NCI-H1417 treated with DMSO at 0.1 percent for 48 hours (cell line): ENCODE measurements at regions not wholly inside any gene's neighbourhood (a gene's known extent, or its start where the extent isn't known, plus 50 kb on each side); places are given as distances from the start of the nearest gene placed in this dataset.

Experiments
- DNase-seq: peaks from one replicate; lab custom pipeline; 2025; lab: John Stamatoyannopoulos, UW

GRCh38 chr12:67909681-67910080 is 79.6 kb upstream of the IFNG-AS1 start:
- DNase-seq: no peak

DNA sequence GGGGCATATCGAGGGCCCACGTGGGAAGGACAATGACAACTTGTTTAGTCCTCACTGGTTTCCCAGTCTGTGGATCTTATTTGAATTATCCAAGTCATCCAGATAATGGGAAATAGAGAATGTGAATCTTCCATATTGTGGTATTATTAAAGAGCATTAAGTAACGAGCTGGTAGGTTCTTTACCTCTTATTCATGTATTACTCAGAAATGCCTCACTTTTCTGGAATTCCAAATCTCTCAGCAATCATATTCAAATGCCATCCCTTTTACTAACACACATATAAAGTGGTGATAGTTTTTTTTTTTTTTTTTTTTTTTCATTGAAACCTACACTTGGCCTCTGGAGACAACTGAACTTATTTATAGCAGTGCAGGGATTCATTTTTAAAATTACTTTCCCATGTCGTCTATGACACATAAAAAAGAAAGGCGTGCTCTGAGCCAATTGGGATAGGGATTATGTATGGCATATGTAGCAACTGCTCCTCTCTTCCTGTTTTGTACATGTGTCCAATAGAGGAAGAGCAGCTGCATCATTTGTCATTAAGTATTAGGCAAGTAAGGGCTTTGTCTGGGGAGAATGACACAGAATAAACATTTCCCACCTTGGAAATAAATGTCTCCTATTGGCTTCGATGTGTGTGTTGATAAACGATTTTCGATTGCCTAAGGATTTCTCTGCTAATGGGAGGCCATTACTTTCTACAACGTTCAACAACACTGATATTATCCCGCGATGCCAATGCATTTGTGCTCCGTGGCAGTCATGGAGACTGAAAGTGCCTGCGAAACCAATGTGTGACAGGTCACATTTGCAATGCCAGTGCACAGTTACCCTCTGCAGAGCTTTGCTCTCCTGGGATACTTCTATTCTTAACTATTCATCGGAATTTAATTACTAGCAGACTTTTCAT is 78.6 kb upstream of the IFNG-AS1 start:
- no peak for DNase-seq

GRCh38 chr12:67911275-67911600 is 78.0 kb upstream of the IFNG-AS1 start:
- no peak for DNase-seq

GRCh38 chr12:67911789-67912188 is 77.5 kb upstream of the IFNG-AS1 start:
- no peak for DNase-seq

- DNase-seq: no peak
Observed at GRCh38 chr12:67915335-67915851, 73.9 kb upstream of the IFNG-AS1 start.

- no peak for DNase-seq
Observed at GRCh38 chr12:67916266-67916970, 72.8 kb upstream of the IFNG-AS1 start.

DNA sequence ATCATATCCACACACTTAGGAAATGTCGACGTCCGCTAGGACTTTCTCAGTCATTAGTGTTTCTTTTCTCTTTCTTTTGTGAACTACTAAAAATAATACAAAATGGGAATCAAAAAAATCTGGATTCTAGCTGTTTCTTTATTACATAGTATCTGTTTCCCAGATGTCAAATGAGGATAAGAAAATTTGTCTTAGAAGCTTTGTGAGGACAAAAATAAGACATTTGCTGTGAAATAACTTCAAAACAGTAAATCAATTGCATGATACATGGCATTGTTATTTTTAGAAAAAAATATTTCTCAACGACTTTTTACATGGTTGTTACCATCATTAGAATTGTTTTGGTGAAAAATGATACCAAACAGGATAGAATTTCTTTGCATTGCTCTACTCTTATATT is 71.4 kb upstream of the IFNG-AS1 start:
- DNase-seq: no peak

DNA sequence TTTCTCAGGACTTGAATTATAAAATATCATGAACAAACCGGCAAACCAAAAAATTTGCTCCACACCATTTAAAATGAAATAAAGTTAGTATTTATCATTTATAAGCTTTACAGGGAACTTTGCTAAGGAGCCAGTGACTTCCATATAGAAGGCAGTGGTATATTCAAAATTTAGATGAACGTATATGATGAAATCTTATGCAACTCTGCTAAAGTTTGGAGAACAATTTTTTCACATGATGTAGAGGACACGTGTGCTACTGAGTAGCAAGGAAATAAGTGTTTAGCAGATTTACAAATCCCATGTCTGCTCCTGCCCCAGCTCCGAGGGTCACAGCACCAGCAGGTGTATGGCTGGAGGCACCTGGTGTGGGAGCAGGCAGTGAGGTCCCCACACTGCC is 70.8 kb upstream of the IFNG-AS1 start:
- DNase-seq: no peak

DNA sequence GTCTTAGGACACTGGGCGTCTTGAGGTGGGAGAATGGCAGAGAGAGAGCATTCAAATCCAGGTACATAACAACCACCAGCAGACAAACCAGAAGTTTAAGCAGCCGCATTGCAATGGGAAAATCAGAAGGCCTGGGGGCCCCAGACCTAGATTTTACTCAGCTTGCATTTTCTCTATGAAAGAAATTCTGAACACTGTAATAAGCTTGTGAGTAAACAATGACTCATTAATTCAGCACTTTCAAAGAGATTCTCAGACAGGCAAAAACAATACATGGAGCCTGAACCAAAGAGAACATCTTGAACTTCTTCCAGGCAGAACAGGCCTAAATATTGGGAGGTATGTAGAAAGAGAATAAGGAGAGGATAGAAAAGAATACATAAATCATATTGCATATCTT is 69.8 kb upstream of the IFNG-AS1 start:
- DNase-seq: no peak

DNA sequence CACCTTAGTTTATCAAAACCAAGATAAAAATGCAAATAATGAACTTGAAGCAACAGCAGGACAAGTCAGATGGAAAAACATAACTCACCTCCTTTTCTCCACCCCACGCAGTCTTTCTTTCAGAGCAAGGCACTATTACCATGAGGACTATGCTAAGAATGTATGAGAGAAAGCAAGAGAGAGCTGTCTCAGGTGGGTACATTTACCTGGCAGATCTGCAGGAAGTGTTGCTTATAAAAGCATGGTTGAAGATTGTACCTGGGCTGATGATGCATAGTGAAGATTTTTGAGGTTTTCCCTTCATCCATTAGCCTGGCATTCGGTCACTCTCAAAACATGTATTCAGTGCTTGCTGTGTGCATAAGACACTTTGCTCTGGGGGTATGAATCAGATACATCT is 68.8 kb upstream of the IFNG-AS1 start:
- DNase-seq: no peak

GRCh38 chr12:67921286-67921685 is 68.0 kb upstream of the IFNG-AS1 start:
- no peak for DNase-seq

- no peak for DNase-seq
Observed at GRCh38 chr12:67922245-67922644, 67.0 kb upstream of the IFNG-AS1 start.

- no peak for DNase-seq
Observed at GRCh38 chr12:67925077-67925476, 64.2 kb upstream of the IFNG-AS1 start.

DNA sequence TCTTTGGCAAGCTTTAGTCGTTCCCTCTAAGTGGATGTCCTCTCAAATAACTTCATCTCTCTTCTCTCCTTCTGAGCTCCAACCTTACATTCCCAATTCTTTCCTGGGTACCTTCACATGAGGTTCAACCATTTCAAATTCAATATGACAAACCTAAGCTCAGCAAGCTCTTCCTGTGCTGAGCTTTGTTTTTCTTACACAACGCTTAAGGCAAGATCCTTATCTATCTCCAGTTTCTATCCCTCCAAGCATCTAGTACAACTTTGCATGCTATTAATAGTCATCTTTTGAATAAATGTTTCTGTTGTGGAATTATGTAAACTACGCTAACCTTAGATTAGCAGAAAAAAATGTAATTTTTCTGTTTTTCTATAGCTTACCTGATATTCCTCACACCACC is 63.7 kb upstream of the IFNG-AS1 start:
- DNase-seq: no peak

GRCh38 chr12:67926063-67926462 is 63.2 kb upstream of the IFNG-AS1 start:
- DNase-seq: no peak

DNA sequence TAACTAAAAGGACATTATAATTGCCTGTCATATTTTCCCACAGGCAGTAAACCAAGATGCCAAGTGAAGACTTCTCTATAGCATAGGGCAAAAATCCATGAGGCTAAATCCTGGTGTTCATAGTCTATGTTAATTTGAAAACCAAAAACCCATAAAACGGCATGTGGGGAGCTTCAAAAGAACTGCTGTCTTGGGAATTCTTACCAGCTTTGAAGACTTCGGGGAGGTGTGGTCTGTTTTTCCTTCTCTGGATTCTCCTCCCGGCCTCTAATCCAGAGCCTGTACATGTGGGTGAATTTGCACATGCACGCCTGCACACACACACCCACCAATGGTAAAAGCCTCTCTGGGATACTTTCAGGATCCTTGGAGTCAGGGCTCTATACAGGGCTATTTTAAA is 61.9 kb upstream of the IFNG-AS1 start:
- DNase-seq: no peak

DNA sequence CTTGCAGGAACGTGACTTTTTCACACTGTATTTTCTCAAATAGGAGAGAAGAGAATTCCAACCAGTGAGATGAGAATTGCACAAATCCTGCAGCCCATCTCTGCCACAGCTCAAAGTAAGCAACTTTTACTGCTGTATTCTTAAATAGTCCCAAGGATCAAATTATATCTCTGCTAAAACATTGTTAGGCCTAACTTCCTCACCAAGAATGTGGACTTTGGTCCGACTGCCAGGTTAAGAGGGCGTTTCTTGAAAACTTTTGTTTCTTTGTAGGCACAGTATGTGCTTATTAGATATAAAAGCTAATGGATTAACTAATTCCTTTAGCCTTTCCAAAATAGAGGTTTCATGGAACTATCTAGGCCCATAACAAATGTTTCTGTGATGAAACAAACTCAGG is 61.4 kb upstream of the IFNG-AS1 start:
- no peak for DNase-seq

- no peak for DNase-seq
Observed at GRCh38 chr12:67928621-67929383, 60.4 kb upstream of the IFNG-AS1 start.

- no peak for DNase-seq
Observed at GRCh38 chr12:67929384-67929772, 59.9 kb upstream of the IFNG-AS1 start.

DNA sequence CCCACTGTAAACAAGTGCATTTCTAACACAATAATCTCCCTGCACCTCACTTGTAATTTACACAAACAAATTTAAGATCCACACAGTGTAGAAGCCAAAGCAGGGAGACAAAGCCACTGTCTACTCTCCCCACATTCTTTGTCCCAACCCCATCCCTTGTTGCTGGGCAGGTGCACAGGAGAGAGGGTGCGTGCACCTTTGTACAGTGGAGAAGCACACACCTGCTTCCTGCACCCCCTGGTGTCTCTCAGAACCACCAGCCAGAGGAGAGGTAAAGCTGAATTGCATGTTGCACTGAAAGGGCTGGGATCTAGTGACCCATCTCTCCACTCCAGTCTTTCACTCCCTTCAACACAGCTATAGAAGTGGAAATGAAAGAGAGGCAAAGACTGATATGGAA is 51.4 kb upstream of the IFNG-AS1 start:
- no peak for DNase-seq
